ENCODE measurements at regions not wholly inside any gene's neighbourhood (a gene's known extent, or its start where the extent isn't known, plus 50 kb on each side); places are given as distances from the start of the nearest gene placed in this dataset.

GRCh38 chr14:65318636-65319506 is 93.7 kb upstream of the FUT8 start:
- no peaks in the 10 kb centered on the region for H3K27me3 ChIP-seq (ENCODE audit: control insufficient read depth, insufficient read depth, low read length)
- no peak overlapping the region for H2BK120ac ChIP-seq (ENCODE audit: low read depth, low read length)
- no peak overlapping the region for H3K23ac ChIP-seq (ENCODE audit: low read depth, low read length)
- H2AK5ac ChIP-seq (ENCODE audit: low read depth, low read length), result no peak overlapping the region
- DNase-seq (no peak), ATAC-seq (ENCODE audit: low read depth) (no peak)
- H3K4me1 ChIP-seq (ENCODE audit: control insufficient read depth, insufficient read depth, low read length), result no peaks in the 10 kb centered on the region
- no peaks in the 10 kb centered on the region for H3K79me1 ChIP-seq (ENCODE audit: low read depth in 1 of 2, low read length in 2 of 2)
- no peak overlapping the region for H3K27ac ChIP-seq (ENCODE audit: insufficient read depth, low read length)
- H3K36me3 ChIP-seq (ENCODE audit: control insufficient read depth, insufficient read depth, low read length), result no peaks in the 10 kb centered on the region
- POLR2A ChIA-PET (ENCODE audit: unreplicated experiment), result no interaction called here
- no peak overlapping the region for H3K14ac ChIP-seq (replicated peaks; ENCODE audit: low read depth, low read length)
- no peak overlapping the region for H4K5ac ChIP-seq (ENCODE audit: low read depth, low read length)
- H3K9ac ChIP-seq (ENCODE audit: low read depth, low read length), result no peak overlapping the region
- H2AFZ ChIP-seq (replicated peaks; ENCODE audit: low read length, poor library complexity), result no peak overlapping the region
- peaks cover 4% of the 10 kb centered on the region for H3K9me3 ChIP-seq (ENCODE audit: control insufficient read depth, insufficient read depth, low read length)
- in situ Hi-C loops (cut with MboI; ENCODE audit: low sequenced_read_pairs) (no loop called here), dilution Hi-C loops (cut with HindIII; ENCODE audit: low sequenced_read_pairs, unreplicated experiment) (no loop called here), intact Hi-C loops (cut with micrococcal nuclease) (loop anchor here (10.0 kb wide), 1 partner anchor 1984 kb away; no protein-coding TSS in a partner anchor)
- TF ChIP-seq SMC3 (IDR thresholded peaks at IDR 0.05; ENCODE audit: low read depth, low read length), result no peak
- TF ChIP-seq FOS (IDR thresholded peaks at IDR 0.05; ENCODE audit: low read depth, low read length), result no peak
- TF ChIP-seq BHLHE40 (IDR thresholded peaks at IDR 0.05; ENCODE audit: low read depth, low read length), result no peak
- no peak for TF ChIP-seq MXI1 (IDR thresholded peaks at IDR 0.05; ENCODE audit: borderline replicate concordance, low read depth, low read length)
- no peak overlapping the region for H3K18ac ChIP-seq (ENCODE audit: low read depth, low read length)
- no peak overlapping the region for H3K56ac ChIP-seq (ENCODE audit: extremely low read depth, insufficient read depth, low read length)
- no peak overlapping the region for H3K4ac ChIP-seq (ENCODE audit: low read depth, low read length)
- no peak overlapping the region for H2BK20ac ChIP-seq (ENCODE audit: low read depth, low read length)
- CTCF ChIA-PET, result no interaction called here
- no peak overlapping the region for H4K91ac ChIP-seq (ENCODE audit: insufficient read depth, low read depth, low read length)
- H3K9me1 ChIP-seq (ENCODE audit: insufficient read depth, low read length), result no peaks in the 10 kb centered on the region
- H2BK5ac ChIP-seq (ENCODE audit: low read depth, low read length, poor library complexity, severe bottlenecking), result no peak overlapping the region
- WGBS, 2 experiments (ENCODE audit: extremely low coverage in 2 of 2, insufficient read length in 1 of 2), result no CpG with 5 or more reads among the region's 7 CpGs
- no peak overlapping the region for H2BK15ac ChIP-seq (ENCODE audit: low read depth, low read length)
- H4K20me1 ChIP-seq (ENCODE audit: insufficient read depth, low read length), result no peaks in the 10 kb centered on the region
- H2AK9ac ChIP-seq (replicated peaks; ENCODE audit: low read depth, low read length, poor library complexity), result no peak overlapping the region
- H3K4me3 ChIP-seq (ENCODE audit: insufficient read depth, low read depth, low read length), result no peak overlapping the region
- H3K4me2 ChIP-seq (ENCODE audit: low read depth, low read length), result no peak overlapping the region
- H4K8ac ChIP-seq (ENCODE audit: low read depth in 2 of 2, low read length in 2 of 2), result no peak overlapping the region
- BruUV-seq (replicated peaks), result no TSS peak

Data from IMR-90 (cell line).